RKO (cell line): ENCODE measurements at regions not wholly inside any gene's neighbourhood (a gene's known extent, or its start where the extent isn't known, plus 50 kb on each side); places are given as distances from the start of the nearest gene placed in this dataset.
"Not testable (repeated sequence)": the region's sequence is repeated elsewhere in the genome, so short reads cannot be mapped to it uniquely, and the experiment has no call there.

Experiments
- DNase-seq: peaks from one replicate; pipeline ENCODE4 v3.0.0-alpha.2; 2016; ENCODE audit warnings: low spot score

DNA sequence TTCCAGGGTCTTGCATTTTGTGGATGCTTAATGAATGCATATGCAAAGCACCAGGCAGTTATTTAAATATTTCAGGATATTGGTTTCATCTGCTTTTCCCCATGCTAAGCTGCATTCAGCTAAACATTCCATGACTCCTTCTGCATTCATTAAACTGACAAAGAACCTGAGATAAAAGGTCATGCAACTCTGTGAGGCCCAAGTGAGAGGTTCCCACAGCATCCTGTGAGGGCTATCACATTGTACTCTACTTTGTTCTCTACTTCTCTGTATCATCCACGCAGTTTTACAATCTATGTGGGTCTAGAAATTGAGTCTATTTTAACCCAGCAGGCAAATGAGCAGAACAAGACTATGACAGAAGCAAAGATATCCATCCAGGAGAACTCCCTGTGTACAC, 86.4 kb upstream of the PRSS16 start:
- no peak for DNase-seq

DNA sequence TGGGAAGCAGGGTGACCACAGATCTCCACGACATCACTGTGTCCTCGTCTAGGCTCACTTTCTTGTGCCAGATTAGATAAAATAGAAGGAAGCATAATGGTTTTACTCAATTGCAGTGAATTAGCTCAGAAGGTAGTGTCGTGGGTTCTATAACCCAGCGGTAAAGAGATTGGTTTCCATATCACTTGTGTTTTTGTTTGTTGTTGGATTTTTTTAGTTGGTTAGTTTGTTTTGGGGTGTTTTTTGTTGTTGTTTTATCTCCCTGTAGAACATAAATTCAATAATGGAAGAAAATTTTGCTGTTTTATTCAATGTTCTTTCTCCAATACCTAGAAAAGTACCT, 85.9 kb upstream of the PRSS16 start:
- no peak for DNase-seq

DNA sequence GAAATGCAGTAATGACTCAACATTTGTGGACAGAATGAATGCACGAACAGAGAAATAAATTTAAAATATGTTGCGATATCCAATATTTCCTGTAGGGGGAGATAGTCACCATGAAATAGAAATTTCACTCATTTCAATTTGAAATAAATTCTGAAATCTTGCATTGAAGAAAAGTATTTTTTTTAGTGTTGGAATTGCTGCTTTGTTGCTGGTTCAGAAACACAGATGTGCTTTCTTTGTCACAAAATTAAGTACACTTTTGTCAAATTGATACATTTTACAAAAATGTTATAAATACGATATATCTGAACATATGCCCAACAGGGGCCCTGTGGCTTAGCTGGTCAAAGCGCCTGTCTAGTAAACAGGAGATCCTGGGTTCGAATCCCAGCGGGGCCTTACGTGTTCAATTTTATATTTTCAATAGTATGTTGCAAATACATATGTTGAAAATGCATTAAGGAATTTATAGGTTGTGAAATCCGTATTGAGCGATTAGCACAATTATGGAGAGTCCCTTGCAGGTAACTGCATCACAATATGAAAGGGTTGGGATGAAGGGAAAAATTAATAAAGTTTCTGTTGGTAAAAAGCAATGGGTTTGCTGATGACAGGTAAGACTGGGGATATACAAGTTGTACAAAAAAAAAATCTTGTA, 85.4 kb upstream of the PRSS16 start:
- peak; percentile 69 for DNase-seq

DNA sequence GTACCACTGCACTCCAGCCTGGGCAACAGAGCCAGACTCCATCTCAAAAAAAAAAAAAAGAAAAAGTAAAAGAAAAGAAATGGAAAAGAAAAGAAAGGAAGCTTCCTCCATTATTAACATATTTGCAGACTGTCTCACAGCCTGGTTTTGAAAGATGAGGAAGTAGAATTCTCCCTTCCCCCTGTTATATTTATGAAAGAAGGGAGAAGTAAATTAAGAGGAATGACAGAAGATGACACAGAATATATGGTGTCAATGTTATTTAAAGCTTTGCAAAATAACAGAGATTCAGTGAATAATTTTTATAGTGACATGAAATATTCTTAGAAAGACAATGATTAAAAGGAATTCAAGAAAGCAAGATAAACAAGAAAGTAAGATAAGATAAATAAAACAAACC, 83.7 kb upstream of the PRSS16 start:
- DNase-seq: no peak

DNA sequence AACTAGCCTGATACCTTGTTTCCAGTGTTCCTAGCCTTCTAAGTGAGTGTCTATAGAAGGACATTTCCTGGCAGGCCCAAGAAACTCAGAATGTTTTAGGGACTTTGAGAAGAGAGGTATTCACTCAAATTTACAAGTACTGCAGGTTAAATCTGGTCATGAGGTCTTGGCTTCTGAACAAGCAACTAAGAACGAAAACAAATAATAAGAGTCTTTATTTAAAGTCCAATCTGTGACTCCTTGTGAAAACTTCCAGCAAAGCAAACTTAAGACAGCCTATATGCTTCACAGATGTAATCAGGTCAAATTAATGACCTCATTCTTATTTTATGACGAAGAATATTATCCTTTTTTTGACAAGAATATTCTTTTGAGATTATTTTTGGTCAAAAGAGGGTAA, 79.4 kb upstream of the PRSS16 start:
- no peak for DNase-seq

DNA sequence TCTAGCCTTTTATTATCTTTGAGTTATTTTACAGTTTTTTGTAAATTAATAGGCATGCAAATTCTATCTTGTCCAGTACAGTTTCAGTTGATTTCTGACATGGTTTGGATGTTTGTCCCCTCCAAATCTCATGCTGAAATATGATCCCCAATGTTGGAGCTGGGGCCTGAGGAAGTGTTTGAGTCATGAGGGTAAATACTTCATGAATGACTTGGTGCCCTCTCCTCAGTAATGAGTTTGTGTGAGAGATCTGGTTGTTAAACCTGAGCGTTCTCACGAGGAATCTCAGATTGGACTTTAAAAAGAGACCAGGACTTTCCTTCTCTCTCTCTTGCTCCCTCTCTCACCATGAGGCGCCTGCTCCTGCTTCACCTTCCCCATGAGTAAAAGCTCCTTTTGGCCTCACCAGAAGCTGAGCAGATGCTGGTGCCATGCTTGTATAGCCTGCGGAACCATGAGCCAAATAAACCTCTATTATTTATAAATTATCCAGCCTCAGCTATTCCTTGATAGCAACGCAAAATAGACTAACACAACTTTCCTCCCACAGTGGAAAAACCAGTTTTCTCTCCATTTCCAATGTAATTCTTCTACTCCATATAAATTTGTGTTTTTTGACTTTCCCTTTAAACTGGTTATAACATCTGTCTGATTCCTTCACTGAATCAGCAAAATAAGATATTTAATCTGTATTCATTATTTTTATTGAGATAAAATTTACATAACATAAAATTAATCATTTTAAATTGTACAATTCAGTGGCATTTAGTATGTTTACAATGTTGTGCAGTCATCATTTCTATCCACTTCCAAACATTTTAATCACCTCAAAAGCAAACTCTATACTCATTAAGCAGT, 78.7 kb upstream of the PRSS16 start:
- DNase-seq: peak; percentile 89

DNA sequence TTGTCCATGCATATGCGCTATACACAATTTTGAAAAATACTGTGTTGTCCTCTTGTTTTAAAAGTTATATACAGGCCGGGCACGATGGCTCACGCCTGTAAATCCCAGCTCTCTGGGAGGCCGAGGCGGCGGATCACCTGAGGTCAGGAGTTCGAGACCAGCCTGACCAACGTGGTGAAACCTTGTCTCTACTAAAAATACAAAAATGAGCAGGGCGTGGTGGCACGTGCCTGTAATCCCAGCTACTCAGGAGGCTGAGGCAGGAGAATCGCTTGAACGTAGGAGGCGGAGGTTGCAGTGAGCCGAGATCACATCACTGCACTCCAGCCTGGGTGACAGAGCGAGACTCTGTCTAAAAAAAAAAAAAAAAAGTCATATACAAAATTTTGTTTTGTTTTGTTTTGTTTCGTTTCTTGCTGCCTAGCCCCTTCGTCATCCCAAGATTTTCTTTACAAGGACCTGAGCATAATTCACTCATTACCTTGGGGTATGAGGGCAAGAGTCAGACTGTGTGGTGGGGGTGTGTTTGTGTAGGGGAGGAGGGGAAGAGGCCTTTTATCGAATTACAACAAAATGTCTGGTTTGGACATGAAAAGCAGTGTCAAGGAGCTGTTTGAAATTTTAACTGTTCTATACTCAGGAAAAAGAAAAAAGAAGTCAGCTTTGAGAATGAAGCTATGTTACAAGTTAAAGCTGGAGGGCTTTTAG, 74.8 kb upstream of the PRSS16 start:
- DNase-seq: not testable (repeated sequence)

DNA sequence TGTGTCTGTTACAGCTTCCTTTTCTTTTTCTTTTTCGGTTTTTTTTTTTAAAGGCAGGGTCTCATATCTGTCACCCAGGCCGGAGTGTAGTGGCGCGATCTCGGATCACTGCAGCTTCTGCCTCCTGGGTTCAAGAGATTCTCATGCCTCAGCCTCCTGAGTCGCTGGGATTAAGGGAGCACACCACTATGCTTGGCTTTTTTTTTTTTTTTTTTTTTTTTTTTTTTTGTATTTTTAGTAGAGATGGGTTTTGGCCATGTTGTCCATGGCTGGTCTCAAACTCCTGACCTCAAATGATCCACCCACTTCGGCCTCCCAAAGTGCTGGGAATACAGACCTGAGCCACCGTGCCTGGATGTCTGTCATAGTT, 74.3 kb upstream of the PRSS16 start:
- DNase-seq: not testable (repeated sequence)

DNA sequence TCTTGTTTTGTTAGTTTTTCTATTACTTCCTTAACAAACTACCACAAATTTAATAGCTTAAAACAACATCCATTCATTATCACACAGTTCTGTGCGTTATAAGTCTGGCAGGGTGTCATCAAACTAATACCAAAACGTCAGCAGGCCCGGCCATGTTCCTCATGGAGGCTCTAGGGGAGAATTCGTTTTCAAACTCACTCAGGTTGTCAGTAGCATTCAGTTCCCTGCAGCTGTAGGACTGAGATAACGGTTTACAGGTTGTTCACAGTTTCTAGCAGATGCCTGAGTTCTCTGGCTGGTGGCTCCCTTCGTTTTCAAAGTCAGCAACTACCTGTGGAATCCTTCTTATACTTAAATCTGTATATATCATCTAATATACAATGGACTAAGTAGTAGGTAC, 72.5 kb upstream of the PRSS16 start:
- DNase-seq: no peak

DNA sequence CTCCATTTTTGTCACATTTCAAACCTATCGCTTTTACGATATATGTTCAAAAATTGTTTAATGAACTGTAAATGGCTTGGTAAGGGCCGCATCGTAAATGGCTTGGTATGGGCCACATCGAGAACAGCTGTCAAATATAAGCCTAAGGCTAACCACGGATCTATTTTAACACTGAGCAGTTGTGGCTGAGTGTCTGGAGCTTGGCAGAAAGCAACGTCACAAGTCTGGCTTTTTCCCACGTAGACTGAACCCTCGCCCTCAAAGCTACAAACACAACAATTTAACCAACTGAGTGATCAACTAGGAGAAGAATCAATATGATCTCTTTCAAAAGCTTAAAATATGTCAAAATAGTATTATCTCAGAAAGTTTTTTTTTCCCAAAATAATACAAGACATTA, 71.4 kb upstream of the PRSS16 start:
- peak; percentile 19 for DNase-seq

DNA sequence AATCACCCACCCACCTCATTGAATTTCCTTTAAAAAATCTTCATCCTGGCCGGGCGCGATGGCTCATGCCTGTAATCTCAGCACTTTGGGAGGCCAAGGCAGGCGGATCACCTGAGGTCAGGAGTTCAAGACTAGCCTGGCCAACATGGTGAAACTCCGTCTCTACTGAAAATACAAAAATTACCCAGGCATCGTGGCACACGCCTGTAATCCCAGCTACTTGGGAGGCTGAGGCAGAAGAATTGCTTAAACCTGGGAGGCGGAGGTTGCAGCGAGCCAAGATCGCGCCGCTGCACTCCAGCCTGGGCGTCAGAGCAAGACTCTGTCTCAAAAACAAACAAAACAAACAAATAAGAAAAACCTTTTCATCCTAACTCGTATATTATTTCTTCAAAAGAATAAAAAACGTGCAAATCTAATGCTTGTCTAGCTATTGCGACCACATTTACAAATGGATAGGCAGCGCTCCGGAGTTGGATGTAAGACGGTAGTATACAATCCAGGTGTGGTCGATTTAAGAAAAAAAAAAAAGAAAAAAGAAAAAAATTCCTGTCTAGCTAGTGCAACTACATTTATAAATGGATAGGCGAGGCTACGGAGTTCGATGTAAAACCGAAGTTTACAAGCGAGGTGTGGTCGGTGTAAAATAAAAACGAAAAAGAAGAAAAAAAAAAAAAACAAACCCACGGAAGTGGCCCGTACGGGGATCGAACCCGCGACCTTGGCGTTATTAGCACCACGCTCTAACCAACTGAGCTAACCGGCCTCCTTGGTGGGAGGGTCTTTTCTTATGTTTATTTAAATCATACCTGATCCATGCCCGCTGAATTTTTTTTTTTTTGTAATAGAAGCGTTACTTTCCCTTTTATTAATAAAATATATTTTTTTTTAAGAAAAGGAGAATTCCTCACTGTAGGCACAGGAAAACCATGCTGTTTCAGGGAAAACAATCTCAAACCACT, 70.7 kb upstream of the PRSS16 start:
- DNase-seq: peak; percentile 58

DNA sequence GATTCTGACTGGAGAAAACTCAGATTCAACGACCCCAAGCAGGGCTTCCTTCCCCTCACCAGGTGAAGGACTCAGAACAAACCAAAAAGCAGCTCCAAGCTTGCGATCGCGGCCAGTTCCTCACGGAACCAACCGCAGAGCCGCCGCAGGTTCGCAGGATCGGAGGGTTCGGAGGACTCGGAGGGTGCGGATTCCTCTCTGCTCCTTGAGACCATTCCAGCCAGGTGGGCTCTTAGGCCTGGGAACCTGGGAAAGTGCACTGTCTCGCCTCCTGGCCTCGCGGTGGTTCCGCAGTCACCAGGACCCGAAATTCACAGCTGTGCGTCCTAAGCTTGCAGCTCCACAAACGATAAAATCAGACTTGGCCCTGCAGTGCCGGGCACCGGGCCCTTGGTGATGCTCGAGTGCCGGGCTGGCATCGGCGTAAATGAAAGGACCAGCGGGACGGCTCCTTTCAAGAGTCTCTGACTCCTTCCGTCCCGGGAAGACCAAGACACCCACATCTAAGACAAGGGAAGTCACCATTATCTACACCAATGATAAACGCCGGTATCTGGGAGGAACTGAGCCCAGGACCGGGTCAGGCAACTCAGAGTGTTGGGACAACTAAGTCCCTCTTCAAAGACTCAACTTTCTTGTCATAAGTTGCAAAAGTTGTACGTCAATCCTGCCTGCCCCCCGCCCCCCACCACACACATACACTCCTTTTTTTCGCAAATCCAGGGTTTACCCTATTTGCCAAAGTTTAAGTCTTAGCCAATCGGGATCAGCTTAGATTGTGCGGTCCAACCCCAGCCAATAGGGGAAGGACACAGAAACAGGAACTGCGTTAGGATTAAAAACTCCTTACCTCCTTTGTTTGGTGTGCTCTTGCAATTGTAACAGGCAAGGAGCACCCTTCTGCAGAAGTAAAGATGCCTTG, 69.8 kb upstream of the PRSS16 start:
- DNase-seq: peak; percentile 94

DNA sequence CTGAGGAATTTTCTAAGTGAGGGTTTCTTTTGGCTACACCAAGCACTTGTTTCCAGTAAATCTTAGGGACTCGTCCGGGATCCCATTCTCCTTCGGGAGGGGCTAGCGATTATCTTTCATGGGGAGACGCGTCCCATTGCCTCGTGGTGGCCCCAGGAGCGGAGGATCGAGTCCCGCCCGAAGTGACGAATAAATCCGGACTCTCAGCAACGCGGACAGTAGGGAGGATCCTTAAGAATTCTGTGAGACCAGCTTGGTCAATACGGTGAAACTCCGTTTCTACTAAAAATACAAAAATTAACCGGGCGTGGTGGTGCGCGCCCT, 69.1 kb upstream of the PRSS16 start:
- DNase-seq: no peak

DNA sequence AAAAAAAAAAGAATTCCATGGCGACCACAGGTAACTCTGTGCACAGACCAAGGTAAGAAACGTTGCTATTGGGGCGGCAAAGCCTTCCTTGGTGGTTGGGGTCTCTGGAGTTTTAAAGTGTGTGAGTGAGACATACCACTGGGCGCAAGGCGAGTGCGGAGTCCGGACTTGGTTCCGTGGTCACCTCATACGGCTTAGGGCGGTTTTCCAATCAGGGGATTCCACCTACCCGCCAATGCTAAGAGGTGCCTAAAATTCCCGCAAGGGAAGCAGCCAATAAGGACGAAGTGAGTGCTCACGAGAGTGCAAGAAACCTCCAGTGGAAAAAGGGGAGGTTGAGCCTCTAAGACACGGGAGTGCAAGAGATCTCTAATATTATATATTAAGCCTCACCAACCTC, 68.6 kb upstream of the PRSS16 start:
- no peak for DNase-seq

DNA sequence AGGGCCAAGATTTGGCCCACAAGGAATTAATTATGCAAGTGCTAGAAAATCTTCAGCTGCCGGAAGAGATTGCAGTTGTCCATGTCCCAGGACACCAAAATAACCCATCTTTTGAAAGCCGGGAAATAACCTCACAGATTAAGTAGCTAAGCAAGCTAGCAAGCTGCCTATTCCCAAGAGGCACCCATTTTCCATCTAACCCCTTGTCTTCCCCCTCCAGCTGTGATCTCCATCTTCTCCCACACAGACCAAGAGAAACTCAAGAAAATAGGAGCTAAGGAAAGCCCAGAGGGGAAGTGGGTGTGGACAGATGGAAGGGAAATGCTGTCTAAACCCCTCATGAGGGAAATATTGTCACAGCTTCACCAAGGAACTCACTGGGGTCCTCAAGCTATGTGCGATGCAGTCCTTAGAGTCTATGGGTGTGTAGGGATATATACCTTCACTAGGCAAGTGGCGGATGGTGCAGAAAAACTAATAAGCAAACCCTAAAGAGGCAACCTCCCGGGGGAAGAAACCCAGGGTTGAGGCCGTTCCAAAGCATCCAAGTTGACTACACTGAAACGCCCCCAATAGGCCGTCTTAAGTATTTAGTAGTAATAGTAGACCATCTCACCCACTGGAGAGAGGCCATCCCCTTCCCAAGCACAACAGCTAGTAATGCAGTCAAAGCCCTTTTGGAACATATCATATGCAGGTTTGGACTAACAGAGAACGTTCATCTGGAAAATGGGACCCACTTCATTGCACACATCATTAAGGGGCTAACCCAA, 64.3 kb upstream of the PRSS16 start:
- DNase-seq: no peak

DNA sequence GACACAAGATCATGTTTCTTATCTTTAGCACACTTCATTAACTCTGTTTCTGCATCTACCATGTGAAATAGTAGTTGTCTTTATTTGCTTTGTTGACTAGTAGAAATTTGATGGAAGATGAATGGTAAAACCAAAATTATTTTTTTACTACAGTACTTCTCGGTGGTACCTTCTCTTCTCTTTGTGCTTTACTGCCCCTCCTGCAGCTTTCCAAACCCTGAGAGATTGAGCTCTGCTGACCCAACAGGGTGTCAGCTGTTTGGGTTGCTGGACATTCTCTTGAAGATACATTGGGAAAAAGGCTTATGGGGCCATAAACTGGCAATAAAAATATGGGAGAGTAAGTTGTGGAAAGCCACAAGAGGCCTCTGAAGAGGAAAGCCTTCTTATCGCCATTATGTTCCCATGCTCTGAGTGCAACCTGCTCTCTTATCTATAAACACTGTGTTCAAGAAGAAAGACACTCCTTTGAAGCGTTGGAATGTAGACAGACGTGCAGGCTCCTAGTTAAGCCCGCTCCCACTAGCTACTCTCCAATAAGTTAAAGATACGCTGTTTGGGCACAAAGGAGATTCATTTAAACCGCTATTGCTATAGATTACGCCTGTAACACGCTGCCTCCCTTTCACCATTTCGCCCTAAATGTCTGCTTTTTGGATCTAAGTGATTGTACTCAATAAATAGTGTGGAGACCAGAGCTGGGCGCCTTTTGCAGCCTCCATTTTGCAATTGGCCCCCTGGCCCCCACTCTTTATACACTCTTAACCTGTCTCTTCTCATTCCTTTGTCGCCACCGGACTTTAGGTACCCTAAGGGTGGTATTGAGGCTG, 60.1 kb upstream of the PRSS16 start:
- no peak for DNase-seq

DNA sequence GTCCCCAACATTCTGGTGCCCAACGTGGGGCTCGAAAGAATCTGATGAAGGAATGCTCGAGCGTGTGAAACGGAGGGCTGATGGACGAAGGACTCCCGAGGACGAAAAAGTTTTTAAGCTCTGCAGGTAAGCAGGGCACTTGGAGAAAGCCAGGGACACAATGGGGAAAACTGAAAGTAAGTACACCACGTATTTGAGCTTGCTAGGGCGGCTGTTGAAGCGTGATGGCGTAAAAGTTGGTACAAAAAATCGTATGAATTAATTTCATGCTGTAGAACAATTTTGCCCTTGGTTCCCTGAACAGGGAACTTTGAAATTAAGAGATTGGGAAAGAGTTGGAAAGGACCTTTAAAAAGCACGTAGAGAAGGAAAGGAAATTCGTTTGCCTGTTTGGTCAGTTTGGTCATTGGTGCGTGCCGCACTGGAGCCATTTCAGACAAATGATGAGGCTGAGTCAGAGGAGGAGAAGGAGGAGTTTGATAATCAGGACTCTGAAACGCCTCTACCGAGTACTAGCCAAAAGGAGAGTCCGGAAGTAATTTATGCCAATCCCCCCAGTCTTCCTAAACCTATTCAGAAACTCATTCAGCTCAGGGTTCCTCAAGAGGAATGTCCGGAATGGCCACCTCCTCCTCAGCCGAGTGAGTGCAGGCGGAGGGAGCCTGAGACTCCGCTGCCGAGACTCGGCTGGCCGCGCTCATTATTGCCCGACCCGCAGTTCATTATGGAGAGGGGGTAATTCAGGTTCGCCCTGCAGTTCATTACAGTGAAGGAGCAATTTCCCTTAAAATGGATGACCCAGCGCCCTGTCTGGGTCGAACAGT, 59.2 kb upstream of the PRSS16 start:
- peak; percentile 92 for DNase-seq

DNA sequence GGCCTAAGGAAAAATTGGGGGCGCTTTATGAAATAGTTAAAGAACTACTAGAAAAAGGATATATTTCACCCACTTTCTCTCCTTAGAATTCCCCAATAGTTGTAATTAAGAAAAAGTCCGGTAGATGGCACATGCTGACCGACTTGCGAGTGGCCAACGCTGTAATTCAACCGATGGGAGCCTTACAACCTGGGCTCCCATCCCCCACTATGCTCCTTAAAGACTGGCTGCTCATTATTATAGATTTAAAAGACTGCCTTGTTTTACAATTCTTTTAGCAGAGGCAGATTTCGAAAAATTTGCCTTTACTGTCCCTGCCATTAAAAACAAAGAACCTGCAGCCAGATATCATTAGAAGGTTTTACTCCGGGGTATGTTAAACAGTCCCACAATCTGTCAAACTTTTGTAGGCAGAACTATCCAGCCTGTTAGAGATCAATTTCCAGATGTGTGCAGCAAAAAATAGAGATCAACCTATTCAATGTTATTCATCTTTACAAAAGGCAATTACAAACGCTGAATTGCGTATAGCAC, 58.5 kb upstream of the PRSS16 start:
- DNase-seq: peak; percentile 90
